CD4-positive, alpha-beta T cell treated with Interleukin-21 for 1 hour (primary cell): ENCODE measurements at regions not wholly inside any gene's neighbourhood (a gene's known extent, or its start where the extent isn't known, plus 50 kb on each side); places are given as distances from the start of the nearest gene placed in this dataset.

Experiments
- DNase-seq: peaks from one replicate; pipeline ENCODE4 v3.0.0-alpha.2; 2020

- DNase-seq: no peak
These were observed 329.5 kb downstream of the MFSD1 start for GRCh38 chr3:159131376-159131775.

- no peak for DNase-seq
These were observed 336.1 kb downstream of the MFSD1 start for GRCh38 chr3:159137949-159138348.

GRCh38 chr3:159139326-159139725, 337.5 kb downstream of the MFSD1 start:
- no peak for DNase-seq

- no peak for DNase-seq
These were observed 342.6 kb downstream of the MFSD1 start for GRCh38 chr3:159144472-159144871.

- no peak for DNase-seq
These were observed 343.0 kb downstream of the MFSD1 start for GRCh38 chr3:159144891-159145290.

- no peak for DNase-seq
These were observed 344.5 kb downstream of the MFSD1 start for GRCh38 chr3:159146392-159146791.

GRCh38 chr3:159146856-159147435, 345.1 kb downstream of the MFSD1 start:
- DNase-seq: no peak

- no peak for DNase-seq
These were observed 346.0 kb downstream of the MFSD1 start for GRCh38 chr3:159147813-159148212.

GRCh38 chr3:159148466-159148865, 346.6 kb downstream of the MFSD1 start:
- no peak for DNase-seq

- no peak for DNase-seq
These were observed 347.3 kb downstream of the MFSD1 start for GRCh38 chr3:159149131-159149530.

- no peak for DNase-seq
These were observed 347.8 kb downstream of the MFSD1 start for GRCh38 chr3:159149633-159150032.

GRCh38 chr3:159150180-159150579, 348.3 kb downstream of the MFSD1 start:
- DNase-seq: no peak

GRCh38 chr3:159151130-159151529, 349.3 kb downstream of the MFSD1 start:
- DNase-seq: no peak

- no peak for DNase-seq
These were observed 355.4 kb downstream of the MFSD1 start for GRCh38 chr3:159157275-159157674.

- DNase-seq: no peak
These were observed 356.4 kb downstream of the MFSD1 start for GRCh38 chr3:159158213-159158612.

- no peak for DNase-seq
These were observed 356.9 kb downstream of the MFSD1 start for GRCh38 chr3:159158801-159159200.

GRCh38 chr3:159159546-159159945, 357.7 kb downstream of the MFSD1 start:
- DNase-seq: no peak

- DNase-seq: no peak
These were observed 361.8 kb downstream of the MFSD1 start for GRCh38 chr3:159163656-159164055.

- DNase-seq: no peak
These were observed 364.1 kb downstream of the MFSD1 start for GRCh38 chr3:159165961-159166360.

- no peak for DNase-seq
These were observed 365.2 kb downstream of the MFSD1 start for GRCh38 chr3:159166899-159167586.

- DNase-seq: no peak
These were observed 366.9 kb downstream of the MFSD1 start for GRCh38 chr3:159168788-159169187.

GRCh38 chr3:159169828-159170227, 368.0 kb downstream of the MFSD1 start:
- DNase-seq: no peak

GRCh38 chr3:159170436-159171003, 368.7 kb downstream of the MFSD1 start:
- DNase-seq: no peak

- DNase-seq: no peak
These were observed 369.5 kb downstream of the MFSD1 start for GRCh38 chr3:159171333-159171732.

GRCh38 chr3:159172473-159172872, 370.6 kb downstream of the MFSD1 start:
- DNase-seq: no peak
